ENCODE measurements at regions not wholly inside any gene's neighbourhood (a gene's known extent, or its start where the extent isn't known, plus 50 kb on each side); places are given as distances from the start of the nearest gene placed in this dataset.
"Not testable (repeated sequence)": the region's sequence is repeated elsewhere in the genome, so short reads cannot be mapped to it uniquely, and the experiment has no call there.

DNA sequence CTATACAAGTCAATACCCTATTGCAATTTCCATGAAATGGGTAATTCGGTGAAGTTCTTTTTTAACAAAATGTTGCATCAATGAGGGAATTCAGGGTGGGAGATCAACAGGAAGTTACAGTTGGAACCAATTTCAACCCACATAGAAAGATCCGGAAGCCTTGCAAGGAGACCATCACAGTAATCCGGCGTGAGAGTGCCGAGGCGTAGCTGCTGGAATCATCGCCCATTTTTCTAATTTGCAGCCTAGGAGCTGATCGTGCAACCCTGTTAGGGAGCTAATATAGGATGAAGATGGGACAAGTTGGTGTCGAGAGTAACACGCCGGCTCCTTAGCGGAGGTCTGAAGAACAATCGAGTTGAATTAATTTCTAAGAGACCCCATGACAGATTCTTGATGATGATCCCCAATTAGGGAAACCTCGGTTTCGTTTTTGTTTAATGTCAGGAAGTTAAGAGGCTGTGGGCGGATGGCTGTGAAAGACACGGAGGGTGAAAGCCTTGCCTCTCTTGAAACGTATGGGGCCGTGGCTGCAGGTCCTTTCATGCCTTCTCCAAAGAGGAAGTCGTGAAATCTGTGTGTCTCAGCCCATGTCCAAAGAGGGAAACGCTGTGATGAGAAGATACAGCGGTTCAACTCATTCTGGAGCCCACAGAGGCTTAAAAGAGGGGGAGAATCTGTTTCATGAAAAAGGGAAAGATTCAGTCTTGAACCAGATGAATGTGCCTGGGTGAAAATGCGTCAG lies 51.2 kb upstream of the CARD11 start:
- FAIRE-seq, result peak; percentile 98
- peak; percentile 44 for DNase-seq (ENCODE audit: insufficient read length, low spot score)

DNA sequence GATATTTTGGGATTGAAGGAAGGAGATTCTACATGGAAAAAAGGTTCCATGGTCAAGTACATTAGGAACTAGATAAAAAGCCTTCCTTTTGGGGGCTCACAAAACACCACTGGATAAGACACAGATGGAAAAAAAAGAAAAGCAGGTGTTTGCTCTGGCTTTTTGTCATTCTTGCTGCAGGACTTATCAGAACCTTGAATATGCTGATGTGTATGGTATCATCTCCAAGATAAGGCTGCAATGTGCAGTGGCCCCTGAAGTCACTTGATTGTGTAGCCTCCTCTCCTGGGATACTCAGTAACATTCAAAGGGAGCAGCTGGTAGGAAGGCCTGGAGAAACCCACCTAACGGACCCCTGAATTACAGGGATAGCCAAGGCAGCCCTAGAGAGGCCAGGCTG lies 54.1 kb upstream of the CARD11 start:
- no peak for FAIRE-seq
- DNase-seq (ENCODE audit: insufficient read length, low spot score), result no peak

- no peak for DNase-seq (ENCODE audit: insufficient read length, low spot score)
- no peak for FAIRE-seq
These were observed 58.5 kb upstream of the CARD11 start for GRCh38 chr7:3102159-3102558.

DNA sequence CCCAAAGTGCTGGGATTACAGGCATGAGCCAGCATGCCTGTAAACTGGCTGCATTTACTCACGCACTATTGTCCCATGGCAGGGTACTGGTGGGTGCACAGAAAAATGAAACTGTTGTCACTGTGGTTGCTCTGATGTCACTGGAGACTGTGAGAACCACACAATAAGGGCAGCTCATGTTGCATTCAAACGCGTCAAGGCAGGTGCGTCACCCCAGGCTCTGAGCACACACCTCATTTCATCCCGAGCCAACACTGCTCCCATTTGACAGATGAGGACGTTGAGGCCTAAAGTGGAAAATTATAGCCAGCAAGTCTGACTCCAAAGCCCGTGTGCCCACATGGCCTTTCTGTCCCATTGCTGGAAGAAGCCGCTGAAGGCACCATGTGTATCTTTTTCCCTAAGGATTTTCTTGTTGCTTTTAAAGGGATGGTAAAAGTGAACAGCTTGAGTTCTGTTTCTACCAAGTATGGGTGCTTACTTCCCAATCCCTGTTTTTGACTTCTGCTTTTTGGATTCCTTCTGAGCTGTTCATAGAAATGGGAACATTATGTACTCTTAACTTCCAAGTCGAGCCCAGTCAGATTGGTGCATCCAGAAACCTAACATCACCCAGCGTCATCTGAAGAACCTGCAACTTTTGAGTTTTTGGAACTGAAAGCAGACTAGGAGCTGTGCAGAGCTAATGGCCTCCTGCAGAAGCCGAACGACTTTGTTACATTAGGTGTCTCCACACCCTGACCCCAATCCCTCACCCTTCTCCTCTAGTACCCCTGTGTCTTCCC lies 60.1 kb upstream of the CARD11 start:
- DNase-seq (ENCODE audit: insufficient read length, low spot score) (no peak), FAIRE-seq (no peak)

GRCh38 chr7:3105856-3106255 lies 62.2 kb upstream of the CARD11 start:
- no peak for DNase-seq (ENCODE audit: insufficient read length, low spot score)
- no peak for FAIRE-seq

GRCh38 chr7:3106361-3106826 lies 62.7 kb upstream of the CARD11 start:
- no peak for FAIRE-seq

DNA sequence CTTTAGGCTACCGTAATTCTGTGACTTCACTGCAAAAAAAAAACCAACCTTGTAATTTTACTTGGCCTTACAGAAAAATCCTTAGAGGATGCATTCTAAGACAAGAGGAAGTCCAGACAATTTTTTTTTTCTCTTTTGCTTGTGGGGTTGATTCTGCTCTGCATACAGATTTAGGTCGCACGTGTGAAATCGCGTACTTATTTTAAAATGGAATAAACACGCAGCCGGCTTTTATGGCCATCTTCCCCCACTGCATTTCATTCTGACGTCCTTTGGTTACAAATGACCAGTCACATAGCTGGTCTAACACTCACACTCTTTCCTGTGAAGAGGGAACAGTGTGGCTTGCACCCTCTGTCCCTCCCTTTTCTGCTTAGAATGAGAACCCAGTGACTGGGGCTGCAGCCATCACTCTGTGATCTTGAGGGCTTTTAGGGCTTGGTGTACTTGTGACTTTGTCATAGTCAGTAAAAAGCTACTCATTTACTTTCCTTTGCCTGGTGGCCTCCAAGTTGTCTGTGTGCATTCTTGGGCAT lies 63.6 kb upstream of the CARD11 start:
- FAIRE-seq (no peak), DNase-seq (ENCODE audit: insufficient read length, low spot score) (no peak)

More at GRCh38 chr7:3106361-3106826, 62.7 kb upstream of the CARD11 start:
- no peak for DNase-seq (ENCODE audit: insufficient read length, low spot score)

- no peak for DNase-seq (ENCODE audit: insufficient read length, low spot score)
- FAIRE-seq, result no peak
These were observed 64.4 kb upstream of the CARD11 start for GRCh38 chr7:3107889-3108570.

GRCh38 chr7:3109311-3109915 lies 65.7 kb upstream of the CARD11 start:
- no peak for DNase-seq (ENCODE audit: insufficient read length, low spot score)
- no peak for FAIRE-seq

GRCh38 chr7:3112479-3113134 lies 68.9 kb upstream of the CARD11 start:
- FAIRE-seq, result no peak
- DNase-seq (ENCODE audit: insufficient read length, low spot score), result no peak

DNA sequence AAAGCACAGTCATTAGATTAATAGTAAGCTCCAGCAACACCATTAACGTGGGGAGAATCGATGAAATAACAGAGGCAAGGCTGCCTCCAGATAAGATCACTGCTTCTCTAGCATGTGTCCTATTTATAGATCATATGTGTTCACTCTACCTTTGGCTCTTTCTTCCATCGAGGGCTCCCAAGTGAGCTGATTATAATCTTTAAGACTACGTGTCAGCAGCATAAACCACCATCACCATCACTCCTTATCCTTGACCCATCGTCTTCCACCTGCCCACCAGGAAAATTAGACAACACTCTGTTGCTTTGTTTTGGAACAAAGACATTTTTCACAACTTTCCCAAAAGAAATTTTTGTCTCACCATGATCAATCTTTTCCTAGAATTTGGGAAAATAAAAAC lies 71.2 kb upstream of the CARD11 start:
- DNase-seq (ENCODE audit: insufficient read length, low spot score) (no peak), FAIRE-seq (no peak)

DNA sequence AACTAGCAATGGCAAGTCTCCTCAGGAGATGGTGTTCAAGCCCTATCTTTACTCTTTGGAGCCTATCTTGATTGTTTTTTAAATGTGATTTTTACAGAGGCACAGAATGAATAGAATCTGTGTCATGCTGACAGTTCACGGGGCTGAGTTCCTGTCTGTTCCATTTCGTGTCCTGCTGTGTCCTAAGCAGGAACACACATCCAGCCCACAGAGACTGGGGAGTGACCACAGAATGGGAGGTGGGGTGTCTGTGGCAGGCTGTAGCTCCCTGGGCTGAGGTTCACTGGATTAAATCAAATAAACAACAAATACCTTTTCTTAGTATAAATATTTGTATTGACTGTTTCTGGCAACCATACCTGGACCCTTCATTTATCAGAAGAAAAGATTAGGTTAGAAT lies 73.4 kb upstream of the CARD11 start:
- DNase-seq (ENCODE audit: insufficient read length, low spot score), result no peak
- FAIRE-seq, result no peak

DNA sequence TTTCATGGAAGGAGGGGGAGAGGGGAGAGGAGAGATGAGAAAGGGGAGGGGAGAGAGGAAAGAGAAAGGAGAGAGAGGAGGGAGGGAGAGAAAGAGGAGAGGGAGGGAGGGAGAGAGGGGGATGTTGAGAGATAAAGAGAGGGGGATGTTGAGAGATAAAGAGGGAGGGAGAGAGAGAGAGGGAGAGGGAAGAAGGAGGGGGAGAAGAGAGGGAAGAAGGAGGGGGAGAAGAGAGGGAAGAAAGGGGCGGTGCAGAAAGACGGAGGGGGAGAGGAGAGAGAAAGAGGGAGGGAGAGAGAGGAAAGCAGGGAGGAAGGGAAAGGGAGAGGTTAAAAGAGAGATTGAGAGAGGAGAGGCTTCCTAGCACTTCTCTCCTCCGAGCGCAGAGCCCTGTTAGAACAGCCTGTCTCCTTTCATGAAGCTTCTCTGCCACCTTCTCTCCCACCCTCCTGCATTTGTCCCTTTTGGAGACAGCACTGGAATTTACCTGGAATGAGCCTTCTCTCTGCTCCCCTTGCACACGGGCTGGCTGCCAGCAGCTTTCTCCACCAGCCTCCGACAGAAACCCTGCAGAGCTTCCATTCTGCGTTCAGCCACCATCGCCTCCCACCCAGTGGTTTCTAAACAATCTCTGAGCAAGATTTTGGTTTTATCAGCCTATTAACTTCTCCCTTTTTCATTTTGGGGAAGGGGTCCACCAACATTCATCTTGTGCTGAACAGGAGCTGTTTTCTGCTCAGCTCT lies 74.0 kb upstream of the CARD11 start:
- FAIRE-seq (no peak), DNase-seq (ENCODE audit: insufficient read length, low spot score) (no peak)

GRCh38 chr7:3119352-3119927 lies 75.8 kb upstream of the CARD11 start:
- not testable (repeated sequence) for FAIRE-seq; DNase-seq (ENCODE audit: insufficient read length, low spot score)

DNA sequence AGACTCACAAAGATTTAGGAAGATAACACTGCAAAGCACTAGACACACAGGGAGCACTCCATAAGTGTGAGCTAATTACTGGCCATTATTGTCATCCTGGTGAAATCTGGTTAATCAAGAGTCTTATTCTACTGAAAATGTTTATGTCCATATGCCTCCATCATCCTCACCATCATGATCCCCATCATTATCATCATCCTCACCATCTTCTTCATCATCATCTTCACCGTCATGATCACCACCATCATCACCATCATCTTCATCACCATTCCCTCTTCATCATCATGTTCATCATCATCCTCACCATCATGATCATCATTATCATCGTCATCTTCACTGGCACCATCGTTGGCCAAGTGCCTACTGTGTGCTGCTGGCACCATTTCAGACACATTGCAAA lies 76.3 kb upstream of the CARD11 start:
- DNase-seq (ENCODE audit: insufficient read length, low spot score) (no peak), FAIRE-seq (no peak)

DNA sequence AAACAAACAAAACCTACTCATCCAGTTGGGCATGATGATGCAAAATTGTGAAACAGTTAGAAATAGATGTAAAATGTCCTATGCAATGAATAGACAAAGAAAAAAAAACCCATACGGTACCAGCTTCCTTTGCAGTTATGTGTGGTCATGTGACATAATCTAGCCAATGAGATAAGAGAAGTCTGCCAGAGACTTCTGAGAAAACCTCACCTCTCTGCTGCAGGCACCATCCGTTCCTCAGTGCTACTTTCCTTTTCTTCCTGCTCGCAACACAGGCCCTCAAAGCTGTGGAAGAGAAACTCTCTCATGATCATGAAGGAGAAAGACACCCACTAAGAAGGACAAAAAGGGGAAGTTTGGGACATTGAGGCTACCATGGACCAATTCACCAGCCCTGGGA lies 76.8 kb upstream of the CARD11 start:
- FAIRE-seq (no peak), DNase-seq (ENCODE audit: insufficient read length, low spot score) (no peak)

- no peak for DNase-seq (ENCODE audit: insufficient read length, low spot score)
- FAIRE-seq, result no peak
These were observed 85.3 kb upstream of the CARD11 start for GRCh38 chr7:3128857-3129490.

DNA sequence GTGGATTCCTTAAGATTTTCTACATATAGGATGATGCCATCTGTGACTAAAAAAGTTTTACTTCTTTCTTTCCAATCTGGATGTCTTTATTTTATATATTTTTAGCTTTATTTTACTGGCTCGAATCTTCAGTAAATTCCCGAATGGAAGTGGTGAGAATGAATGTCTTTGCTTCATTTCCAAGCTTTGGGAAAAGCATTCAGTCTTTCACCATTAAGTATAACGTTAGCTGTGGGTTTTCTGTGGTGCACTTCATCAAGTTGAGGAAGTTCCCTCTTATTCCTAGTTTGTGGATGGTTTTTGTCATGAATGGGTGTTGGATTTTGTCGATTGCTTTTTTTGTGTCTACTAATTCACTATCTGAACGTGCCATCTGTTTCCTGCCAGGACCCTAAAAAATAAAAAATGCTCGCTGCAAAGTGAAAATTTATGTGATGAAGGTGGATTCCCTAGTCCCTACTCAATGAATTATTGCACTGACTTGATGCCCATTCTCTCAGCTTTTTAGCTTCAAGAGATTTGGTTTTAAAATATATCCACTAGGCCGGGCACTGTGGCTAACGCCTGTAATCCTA lies 90.2 kb upstream of the CARD11 start:
- no peak for FAIRE-seq

More for the DNA sequence above, 90.2 kb upstream of the CARD11 start:
- no peak for DNase-seq (ENCODE audit: insufficient read length, low spot score)
